ENCODE measurements at regions not wholly inside any gene's neighbourhood (a gene's known extent, or its start where the extent isn't known, plus 50 kb on each side); places are given as distances from the start of the nearest gene placed in this dataset.

GRCh38 chr5:8676695-8677094 lies 807.7 kb downstream of the MTRR start:
- TF ChIP-seq CTCF (IDR thresholded peaks at IDR 0.05), result no peak

- TF ChIP-seq CTCF (IDR thresholded peaks at IDR 0.05), result no peak
These were observed 813.4 kb downstream of the MTRR start for GRCh38 chr5:8682381-8682780.

- TF ChIP-seq CTCF (IDR thresholded peaks at IDR 0.05), result no peak
These were observed 814.5 kb downstream of the MTRR start for GRCh38 chr5:8683496-8683895.

GRCh38 chr5:8685704-8686103 lies 816.8 kb downstream of the MTRR start:
- no peak for TF ChIP-seq CTCF (IDR thresholded peaks at IDR 0.05)

GRCh38 chr5:8686707-8687106 lies 817.8 kb downstream of the MTRR start:
- no peak for TF ChIP-seq CTCF (IDR thresholded peaks at IDR 0.05)

- TF ChIP-seq CTCF (IDR thresholded peaks at IDR 0.05), result no peak
These were observed 820.8 kb downstream of the MTRR start for GRCh38 chr5:8689773-8690172.

GRCh38 chr5:8691221-8691620 lies 822.3 kb downstream of the MTRR start:
- no peak for TF ChIP-seq CTCF (IDR thresholded peaks at IDR 0.05)

- no peak for TF ChIP-seq CTCF (IDR thresholded peaks at IDR 0.05)
These were observed 824.4 kb downstream of the MTRR start for GRCh38 chr5:8693341-8693844.

Measured in LNCAP (cell line).